ENCODE measurements at regions not wholly inside any gene's neighbourhood (a gene's known extent, or its start where the extent isn't known, plus 50 kb on each side); places are given as distances from the start of the nearest gene placed in this dataset.

DNA sequence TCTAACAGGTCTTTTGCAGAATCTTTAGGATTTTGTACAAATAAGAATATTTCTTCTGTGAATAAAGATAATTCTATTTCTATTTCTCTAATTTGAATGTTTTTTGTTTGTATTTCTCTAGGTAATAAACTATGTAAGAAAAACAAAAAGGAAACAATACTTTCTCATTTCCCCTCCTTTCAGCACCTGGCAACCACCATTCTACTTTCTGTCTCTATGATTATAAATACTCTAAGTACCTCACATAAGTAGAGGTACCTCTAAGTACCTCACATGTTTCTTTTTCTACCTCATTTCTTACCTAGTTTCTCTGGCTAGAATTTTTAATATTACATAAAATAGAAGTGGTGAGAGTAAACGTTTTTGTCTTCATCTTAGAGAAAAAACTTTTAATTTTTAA is 550.0 kb downstream of the EPHA5 start:
- H4K20me1 ChIP-seq (ENCODE audit: insufficient read depth, low read length): no peaks in the 10 kb centered on the region
- intact Hi-C loops (cut with micrococcal nuclease): no loop called here
- no peak overlapping the region for H3K4ac ChIP-seq (ENCODE audit: low read depth, low read length)

More for the DNA sequence above, 550.0 kb downstream of the EPHA5 start:
- Histone ChIP-seq H2AFZ (replicated peaks; ENCODE audit: low read length, poor library complexity) (no peak overlapping the region), H3K79me1 (ENCODE audit: low read depth in 1 of 2, low read length in 2 of 2) (no peaks in the 10 kb centered on the region), H3K9me1 (ENCODE audit: insufficient read depth, low read length) (no peaks in the 10 kb centered on the region), H3K27me3 (ENCODE audit: control insufficient read depth, insufficient read depth, low read length) (no peaks in the 10 kb centered on the region), H2AK5ac (ENCODE audit: low read depth, low read length) (no peak overlapping the region), H3K4me3 (ENCODE audit: insufficient read depth, low read depth, low read length) (no peak overlapping the region), H3K27ac (ENCODE audit: insufficient read depth, low read length) (no peak overlapping the region), H3K36me3 (ENCODE audit: control insufficient read depth, insufficient read depth, low read length) (no peaks in the 10 kb centered on the region), H4K5ac (ENCODE audit: low read depth, low read length) (no peak overlapping the region), H4K8ac (ENCODE audit: low read depth in 2 of 2, low read length in 2 of 2) (no peak overlapping the region), H3K14ac (replicated peaks; ENCODE audit: low read depth, low read length) (no peak overlapping the region), H3K4me1 (ENCODE audit: control insufficient read depth, insufficient read depth, low read length) (no peaks in the 10 kb centered on the region), H3K4me2 (ENCODE audit: low read depth, low read length) (no peak overlapping the region), H2BK5ac (ENCODE audit: low read depth, low read length, poor library complexity, severe bottlenecking) (no peak overlapping the region), H4K91ac (ENCODE audit: insufficient read depth, low read depth, low read length) (no peak overlapping the region), H3K18ac (ENCODE audit: low read depth, low read length) (no peak overlapping the region), H2BK120ac (ENCODE audit: low read depth, low read length) (no peak overlapping the region), H2BK15ac (ENCODE audit: low read depth, low read length) (no peak overlapping the region), H2BK20ac (ENCODE audit: low read depth, low read length) (no peak overlapping the region), H3K9ac (ENCODE audit: low read depth, low read length) (no peak overlapping the region), H3K56ac (ENCODE audit: extremely low read depth, insufficient read depth, low read length) (no peak overlapping the region), H3K23ac (ENCODE audit: low read depth, low read length) (no peak overlapping the region), H3K9me3 (ENCODE audit: control insufficient read depth, insufficient read depth, low read length) (no peaks in the 10 kb centered on the region), H2AK9ac (replicated peaks; ENCODE audit: low read depth, low read length, poor library complexity) (no peak overlapping the region)
- dilution Hi-C loops (cut with HindIII; ENCODE audit: low sequenced_read_pairs, unreplicated experiment): no loop called here
- no peak for ATAC-seq (ENCODE audit: low read depth)
- no CpG with 5 or more reads among the region's 1 CpG for WGBS, 2 experiments (ENCODE audit: extremely low coverage in 2 of 2, insufficient read length in 1 of 2)
- POLR2A ChIA-PET (ENCODE audit: unreplicated experiment): no interaction called here
- TF ChIP-seq SMC3 (IDR thresholded peaks at IDR 0.05; ENCODE audit: low read depth, low read length) (no peak), CEBPB (IDR thresholded peaks at IDR 0.05; ENCODE audit: low read depth, low read length) (no peak), MXI1 (IDR thresholded peaks at IDR 0.05; ENCODE audit: borderline replicate concordance, low read depth, low read length) (no peak), POLR2A (IDR thresholded peaks at IDR 0.05; ENCODE audit: low read depth, low read length) (no peak), RAD21 (IDR thresholded peaks at IDR 0.05; ENCODE audit: low read length) (no peak), FOS (IDR thresholded peaks at IDR 0.05; ENCODE audit: low read depth, low read length) (no peak), MAZ (IDR thresholded peaks at IDR 0.05; ENCODE audit: borderline replicate concordance, low read depth, low read length) (no peak), RCOR1 (IDR thresholded peaks at IDR 0.05; ENCODE audit: insufficient replicate concordance, low read length) (no peak), NFE2L2 (IDR thresholded peaks at IDR 0.05; ENCODE audit: low read depth, low read length) (no peak), RFX5 (IDR thresholded peaks at IDR 0.05; ENCODE audit: low read depth, low read length) (no peak), CHD1 (IDR thresholded peaks at IDR 0.05; ENCODE audit: low read depth, low read length) (no peak), MAFK (IDR thresholded peaks at IDR 0.05; ENCODE audit: low read depth, low read length) (no peak), BHLHE40 (IDR thresholded peaks at IDR 0.05; ENCODE audit: low read depth, low read length) (no peak)
- TF ChIP-seq, protein P1, sequence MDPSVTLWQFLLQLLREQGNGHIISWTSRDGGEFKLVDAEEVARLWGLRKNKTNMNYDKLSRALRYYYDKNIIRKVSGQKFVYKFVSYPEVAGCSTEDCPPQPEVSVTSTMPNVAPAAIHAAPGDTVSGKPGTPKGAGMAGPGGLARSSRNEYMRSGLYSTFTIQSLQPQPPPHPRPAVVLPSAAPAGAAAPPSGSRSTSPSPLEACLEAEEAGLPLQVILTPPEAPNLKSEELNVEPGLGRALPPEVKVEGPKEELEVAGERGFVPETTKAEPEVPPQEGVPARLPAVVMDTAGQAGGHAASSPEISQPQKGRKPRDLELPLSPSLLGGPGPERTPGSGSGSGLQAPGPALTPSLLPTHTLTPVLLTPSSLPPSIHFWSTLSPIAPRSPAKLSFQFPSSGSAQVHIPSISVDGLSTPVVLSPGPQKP (IDR thresholded peaks at IDR 0.05; ENCODE audit: borderline replicate concordance, low read depth, low read length): no peak
- CTCF ChIA-PET: no interaction called here
- no peak for DNase-seq
- in situ Hi-C loops (cut with MboI; ENCODE audit: low sequenced_read_pairs): no loop called here
- BruUV-seq (replicated peaks): no TSS peak

All from IMR-90 (cell line).